Mucosa of descending colon (tissue), 3 donors: ENCODE measurements at regions not wholly inside any gene's neighbourhood (a gene's known extent, or its start where the extent isn't known, plus 50 kb on each side); places are given as distances from the start of the nearest gene placed in this dataset.

ENCODE experiments used
- ATAC-seq: fragments of 200-7000 bp; cut with Tn5 transposase; one replicate; pipeline ENCODE4 v1.9.1; 2020; ENCODE audit warnings: mild to moderate bottlenecking, moderate library complexity
- DNase-seq, 3 donors: peaks; one replicate each; pipeline ENCODE4 v3.0.0-alpha.2; 2020
- H3K36me3 ChIP-seq: fragments of 200-600 bp; one replicate; pipeline ENCODE4 v1.8.0; 2021; ENCODE audit warnings: low read depth, mild to moderate bottlenecking
- H3K4me1 ChIP-seq: fragments of 200-600 bp; one replicate; pipeline ENCODE4 v1.8.0; 2021; ENCODE audit warnings: low read depth, mild to moderate bottlenecking
- H3K4me3 ChIP-seq: fragments of 200-600 bp; one replicate; pipeline ENCODE4 v1.8.0; 2021; ENCODE audit warnings: mild to moderate bottlenecking
- H3K9me3 ChIP-seq: fragments of 200-600 bp; one replicate; pipeline ENCODE4 v1.8.0; 2021; ENCODE audit warnings: mild to moderate bottlenecking
- intact Hi-C, 2 donors: fragments of 100-400 bp; cut with DNase I in 1 of 2; cut with micrococcal nuclease in 1 of 2; formaldehyde crosslinking; loops; one replicate each; pipeline versions ENCODE4 v1.11.0 to v1.11.1; 2022; cut with DNase I, micrococcal nuclease
- TF ChIP-seq, protein P1 (sequence below): fragments of 200-600 bp; IDR thresholded peaks from one replicate; pipeline ENCODE4 v1.8.0; 2022; ENCODE audit warnings: antibody characterized with exemption, mild to moderate bottlenecking
- donor health status: DM: no; HTN: no; CAD: no; lungs with moderate emphysema.
- donor health status: DM: no; HTN: no; CAD: no.
- donor health status: DM: no; HTN: yes; CAD: no.

DNA sequence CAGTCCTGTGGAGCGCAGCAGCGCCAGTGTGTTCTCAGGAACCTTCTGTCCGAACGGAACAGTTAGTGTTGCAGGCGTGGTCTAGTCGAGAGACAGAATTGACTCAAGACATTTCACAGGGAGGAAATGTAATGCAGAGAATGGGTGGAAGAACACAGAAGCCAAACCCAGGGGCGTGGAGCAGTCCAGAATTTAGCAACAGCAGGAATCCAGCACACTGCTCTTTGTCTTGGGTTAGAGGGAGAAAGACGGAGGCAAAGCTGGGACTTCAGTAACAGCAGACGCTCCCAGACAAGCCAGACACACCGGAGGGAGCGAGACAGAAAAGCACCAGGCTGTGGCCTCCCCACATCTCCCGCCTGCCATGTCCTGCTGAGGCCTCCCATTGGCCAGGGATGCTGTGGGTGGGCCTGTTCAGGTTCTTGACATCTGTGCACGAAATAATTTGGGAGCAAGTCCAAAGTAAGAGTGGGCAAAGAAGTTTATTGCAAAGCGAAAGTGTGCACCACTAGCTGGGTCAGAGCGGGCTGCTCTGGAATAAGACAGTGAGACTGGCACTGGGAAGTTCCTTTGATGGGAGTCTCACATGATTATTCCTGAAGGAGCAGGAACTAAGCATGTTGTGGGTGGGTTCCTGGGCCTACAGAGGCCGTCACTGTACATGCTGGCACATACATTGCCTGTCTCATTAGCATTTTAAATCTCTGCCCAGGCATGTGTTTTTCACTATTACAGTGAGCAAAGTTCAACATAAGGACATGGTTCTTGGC lies 339.3 kb upstream of the SFSWAP start:
- Histone ChIP-seq H3K9me3 (no peaks in the 10 kb centered on the region), H3K4me3 (no peak overlapping the region), H3K4me1 (no peaks in the 10 kb centered on the region), H3K36me3 (no peaks in the 10 kb centered on the region)
- TF ChIP-seq, protein P1, sequence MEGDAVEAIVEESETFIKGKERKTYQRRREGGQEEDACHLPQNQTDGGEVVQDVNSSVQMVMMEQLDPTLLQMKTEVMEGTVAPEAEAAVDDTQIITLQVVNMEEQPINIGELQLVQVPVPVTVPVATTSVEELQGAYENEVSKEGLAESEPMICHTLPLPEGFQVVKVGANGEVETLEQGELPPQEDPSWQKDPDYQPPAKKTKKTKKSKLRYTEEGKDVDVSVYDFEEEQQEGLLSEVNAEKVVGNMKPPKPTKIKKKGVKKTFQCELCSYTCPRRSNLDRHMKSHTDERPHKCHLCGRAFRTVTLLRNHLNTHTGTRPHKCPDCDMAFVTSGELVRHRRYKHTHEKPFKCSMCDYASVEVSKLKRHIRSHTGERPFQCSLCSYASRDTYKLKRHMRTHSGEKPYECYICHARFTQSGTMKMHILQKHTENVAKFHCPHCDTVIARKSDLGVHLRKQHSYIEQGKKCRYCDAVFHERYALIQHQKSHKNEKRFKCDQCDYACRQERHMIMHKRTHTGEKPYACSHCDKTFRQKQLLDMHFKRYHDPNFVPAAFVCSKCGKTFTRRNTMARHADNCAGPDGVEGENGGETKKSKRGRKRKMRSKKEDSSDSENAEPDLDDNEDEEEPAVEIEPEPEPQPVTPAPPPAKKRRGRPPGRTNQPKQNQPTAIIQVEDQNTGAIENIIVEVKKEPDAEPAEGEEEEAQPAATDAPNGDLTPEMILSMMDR: no peak
- DNase-seq: no peak
- no peak for ATAC-seq
- intact Hi-C loops: no loop called here

DNA sequence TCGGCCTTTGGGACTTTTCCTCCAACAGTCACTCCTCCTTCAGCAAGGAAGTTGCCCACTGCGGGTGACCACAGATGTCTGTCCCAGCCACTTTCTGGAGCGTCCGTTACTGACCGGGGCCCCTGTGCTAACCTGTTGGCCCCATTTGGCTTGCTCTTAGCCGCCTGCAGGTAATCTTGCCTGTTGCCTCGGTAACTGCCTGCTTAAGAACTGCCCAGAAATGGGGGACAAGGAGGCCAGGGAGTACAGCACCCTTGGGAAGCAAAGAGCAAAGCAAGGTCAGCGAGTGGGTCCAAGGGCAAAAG lies 338.8 kb upstream of the SFSWAP start:
- DNase-seq (no peak), ATAC-seq (no peak)
- TF ChIP-seq, protein P1: no peak
- H3K36me3 ChIP-seq: no peaks in the 10 kb centered on the region
- intact Hi-C loops: no loop called here
- H3K9me3 ChIP-seq: no peaks in the 10 kb centered on the region
- no peaks in the 10 kb centered on the region for H3K4me1 ChIP-seq
- no peak overlapping the region for H3K4me3 ChIP-seq

DNA sequence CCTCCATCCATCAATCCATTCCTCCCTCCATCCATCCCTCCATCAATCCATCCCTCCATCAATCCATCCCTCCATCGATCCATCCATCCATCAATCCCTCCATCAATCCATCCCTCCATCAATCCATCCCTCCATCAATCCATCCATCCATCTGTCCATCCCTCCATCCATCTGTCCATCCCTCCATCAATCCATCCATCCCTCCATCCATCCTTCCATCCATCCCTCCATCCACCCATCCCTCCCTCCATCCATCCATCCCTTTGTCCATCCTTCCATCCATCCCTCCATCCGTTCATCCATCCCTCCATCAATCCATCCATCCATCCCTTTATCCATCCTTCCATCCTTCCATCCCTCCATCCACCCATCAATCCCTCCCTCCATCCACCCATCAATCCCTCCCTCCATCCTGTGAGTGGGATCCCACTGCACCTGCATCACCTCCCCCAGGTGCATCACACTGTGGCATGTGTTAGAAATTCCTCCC lies 338.1 kb upstream of the SFSWAP start:
- no peak for ATAC-seq
- TF ChIP-seq, protein P1: no peak
- H3K4me3 ChIP-seq: no peak overlapping the region
- H3K36me3 ChIP-seq: no peaks in the 10 kb centered on the region
- H3K4me1 ChIP-seq: no peaks in the 10 kb centered on the region
- no peak for DNase-seq
- H3K9me3 ChIP-seq: no peaks in the 10 kb centered on the region
- intact Hi-C loops: no loop called here

DNA sequence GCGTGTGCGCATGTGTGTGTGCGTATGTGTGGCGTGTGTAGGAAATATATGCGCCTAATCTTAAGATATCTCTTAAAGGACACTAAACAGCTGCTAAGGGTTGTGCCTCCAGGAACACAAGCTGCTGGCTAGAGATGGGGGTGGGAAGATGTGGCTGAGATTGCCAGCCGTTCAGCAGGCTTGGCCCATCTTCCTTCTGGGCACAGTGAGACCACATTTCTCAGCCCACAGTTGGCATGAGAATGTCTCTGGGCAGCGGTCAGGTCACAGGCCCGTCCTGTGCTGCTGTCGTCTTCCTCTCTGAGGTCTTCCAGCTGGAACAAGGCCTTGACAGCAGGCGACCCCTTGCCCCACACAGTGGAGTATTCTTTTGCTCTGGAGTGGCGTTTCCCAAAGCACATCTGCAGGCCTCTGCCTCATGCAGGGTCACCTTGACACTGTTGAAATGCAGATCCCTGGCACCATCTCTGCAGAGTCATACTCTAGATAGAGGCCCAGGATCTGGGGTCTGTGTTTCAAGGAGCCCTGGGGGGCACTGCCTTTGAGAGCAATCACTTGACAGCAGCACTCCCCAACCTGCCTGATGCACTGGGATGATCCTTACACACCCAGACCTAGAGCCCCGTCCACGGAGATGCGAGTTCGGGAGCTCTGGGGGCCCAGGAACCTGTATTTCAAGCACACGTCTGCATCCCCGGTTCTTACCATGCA lies 335.5 kb upstream of the SFSWAP start:
- no peak overlapping the region for H3K4me3 ChIP-seq
- no peak for DNase-seq
- intact Hi-C loops: no loop called here
- ATAC-seq: no peak
- no peaks in the 10 kb centered on the region for H3K9me3 ChIP-seq
- no peaks in the 10 kb centered on the region for H3K4me1 ChIP-seq
- H3K36me3 ChIP-seq: no peaks in the 10 kb centered on the region
- TF ChIP-seq, protein P1: no peak

DNA sequence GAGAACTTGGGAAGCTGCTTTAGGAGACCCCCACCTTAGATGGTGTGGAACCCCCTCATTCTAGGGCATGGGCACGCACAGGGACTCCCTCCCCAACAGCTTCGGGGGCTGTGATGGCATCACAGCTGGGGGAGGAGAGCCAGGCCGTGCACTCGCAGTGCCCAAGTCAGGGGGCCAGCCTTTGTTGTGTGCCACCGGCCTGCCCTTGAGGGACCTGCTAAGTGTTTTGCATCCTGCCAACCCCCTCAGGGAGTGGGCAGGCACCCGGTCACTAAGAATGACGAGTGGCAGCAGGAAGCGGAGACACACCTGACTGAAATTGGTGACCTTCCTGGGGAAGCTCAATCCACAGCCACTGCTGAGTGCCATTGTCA lies 334.9 kb upstream of the SFSWAP start:
- no peaks in the 10 kb centered on the region for H3K4me1 ChIP-seq
- no peaks in the 10 kb centered on the region for H3K36me3 ChIP-seq
- intact Hi-C loops: no loop called here
- no peaks in the 10 kb centered on the region for H3K9me3 ChIP-seq
- TF ChIP-seq, protein P1: no peak
- DNase-seq (no peak), ATAC-seq (no peak)
- H3K4me3 ChIP-seq: no peak overlapping the region
